Fibroblast of villous mesenchyme (primary cell): ENCODE measurements at regions not wholly inside any gene's neighbourhood (a gene's known extent, or its start where the extent isn't known, plus 50 kb on each side); places are given as distances from the start of the nearest gene placed in this dataset.
A peak's percentile ranks its signal among the peaks of the same experiment; 100 is the strongest.

Source experiments
- DNase-seq: peaks from one replicate; pipeline ENCODE4 v3.0.0-alpha.2; 2010; ENCODE audit warnings: low read depth
- H3K4me3 ChIP-seq: 2 replicates; pipeline ENCODE4 v1.5.1; 2011; ENCODE audit warnings: low read depth, mild to moderate bottlenecking, low read length
- TF ChIP-seq, protein P1 (sequence below): IDR thresholded peaks from 2 replicates; pipeline ENCODE4 v1.5.1; 2012; ENCODE audit warnings: low read depth, mild to moderate bottlenecking, low read length; ENCODE audit not compliant: insufficient read depth

GRCh38 chr2:9139491-9140443, 66.8 kb upstream of the ASAP2 start:
- TF ChIP-seq, protein P1, sequence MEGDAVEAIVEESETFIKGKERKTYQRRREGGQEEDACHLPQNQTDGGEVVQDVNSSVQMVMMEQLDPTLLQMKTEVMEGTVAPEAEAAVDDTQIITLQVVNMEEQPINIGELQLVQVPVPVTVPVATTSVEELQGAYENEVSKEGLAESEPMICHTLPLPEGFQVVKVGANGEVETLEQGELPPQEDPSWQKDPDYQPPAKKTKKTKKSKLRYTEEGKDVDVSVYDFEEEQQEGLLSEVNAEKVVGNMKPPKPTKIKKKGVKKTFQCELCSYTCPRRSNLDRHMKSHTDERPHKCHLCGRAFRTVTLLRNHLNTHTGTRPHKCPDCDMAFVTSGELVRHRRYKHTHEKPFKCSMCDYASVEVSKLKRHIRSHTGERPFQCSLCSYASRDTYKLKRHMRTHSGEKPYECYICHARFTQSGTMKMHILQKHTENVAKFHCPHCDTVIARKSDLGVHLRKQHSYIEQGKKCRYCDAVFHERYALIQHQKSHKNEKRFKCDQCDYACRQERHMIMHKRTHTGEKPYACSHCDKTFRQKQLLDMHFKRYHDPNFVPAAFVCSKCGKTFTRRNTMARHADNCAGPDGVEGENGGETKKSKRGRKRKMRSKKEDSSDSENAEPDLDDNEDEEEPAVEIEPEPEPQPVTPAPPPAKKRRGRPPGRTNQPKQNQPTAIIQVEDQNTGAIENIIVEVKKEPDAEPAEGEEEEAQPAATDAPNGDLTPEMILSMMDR: peak; percentile 93
- no peak overlapping the region for H3K4me3 ChIP-seq
- DNase-seq: peak; percentile 63

DNA sequence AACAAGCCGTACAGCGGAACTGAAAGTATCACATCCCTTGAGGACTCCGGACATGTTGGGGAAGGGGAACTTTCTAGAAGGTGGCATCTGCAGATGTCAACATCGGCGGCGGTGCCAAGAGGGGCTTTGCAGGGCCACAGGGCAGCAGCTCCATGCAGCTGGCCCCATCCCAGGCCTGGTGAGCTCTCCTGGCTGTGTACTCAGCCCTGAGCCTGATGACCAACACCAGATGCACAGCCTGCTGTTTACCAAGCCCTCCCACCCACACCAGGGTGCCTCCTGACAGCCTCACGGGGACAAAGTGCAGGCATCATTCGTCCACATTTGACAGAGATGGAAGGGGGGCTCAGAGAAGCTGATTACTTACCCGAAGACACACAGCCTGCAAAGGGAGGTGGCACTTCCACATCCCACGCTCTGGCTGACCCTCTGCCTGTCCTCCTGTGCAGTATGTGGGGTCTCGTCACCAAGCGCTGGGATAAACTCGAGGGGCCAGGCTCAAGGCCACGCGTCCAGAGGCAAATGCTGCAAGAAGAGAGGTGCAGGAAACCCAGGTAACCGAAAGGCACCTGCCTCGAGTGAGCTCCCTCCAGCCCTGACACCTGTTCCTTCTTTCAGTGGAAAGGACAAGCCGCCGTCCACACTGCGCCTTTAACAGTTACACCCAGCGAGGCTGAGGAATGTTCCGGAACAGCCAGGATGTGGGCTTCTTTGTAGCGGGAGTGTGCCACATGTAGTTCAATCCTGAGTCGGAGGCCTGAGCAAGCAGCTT, 69.0 kb upstream of the ASAP2 start:
- H3K4me3 ChIP-seq: no peak overlapping the region
- no peak for DNase-seq
- TF ChIP-seq, protein P1: no peak

DNA sequence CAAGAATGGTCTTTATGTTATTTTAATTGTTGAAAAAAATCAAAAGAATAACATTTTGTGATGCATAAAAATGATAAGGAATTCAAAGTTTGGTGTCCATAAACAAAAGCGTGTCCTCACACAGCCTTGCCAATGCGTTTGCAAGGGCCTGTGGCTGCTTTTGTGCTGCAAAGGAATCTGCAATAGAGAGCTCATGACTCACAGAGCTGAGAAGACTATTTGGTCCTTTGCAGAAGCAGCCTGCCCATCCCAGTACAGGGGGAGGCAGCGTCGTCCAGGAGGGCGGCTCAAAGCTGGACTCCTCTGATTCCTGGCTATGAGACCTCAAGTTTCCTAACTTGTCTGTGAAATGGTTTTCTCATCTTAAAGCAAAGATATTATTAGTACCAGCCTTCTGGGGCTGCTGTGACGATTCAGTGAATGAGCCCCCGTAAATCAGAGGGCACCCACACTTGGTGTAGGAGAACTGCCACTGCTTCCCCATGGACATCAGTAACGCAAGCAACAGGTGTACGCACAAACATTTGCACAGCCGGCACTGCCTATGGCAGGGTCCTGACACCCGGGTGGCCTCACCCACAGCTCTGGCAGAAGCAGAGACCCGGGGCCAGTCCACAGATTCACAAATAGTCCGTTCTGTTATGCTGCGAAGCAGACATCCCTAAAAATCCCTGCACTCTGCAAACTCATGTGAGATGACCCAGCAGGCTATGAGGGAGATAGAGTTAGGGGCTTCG, 70.6 kb upstream of the ASAP2 start:
- H3K4me3 ChIP-seq: no peak overlapping the region
- TF ChIP-seq, protein P1: no peak
- DNase-seq: no peak

DNA sequence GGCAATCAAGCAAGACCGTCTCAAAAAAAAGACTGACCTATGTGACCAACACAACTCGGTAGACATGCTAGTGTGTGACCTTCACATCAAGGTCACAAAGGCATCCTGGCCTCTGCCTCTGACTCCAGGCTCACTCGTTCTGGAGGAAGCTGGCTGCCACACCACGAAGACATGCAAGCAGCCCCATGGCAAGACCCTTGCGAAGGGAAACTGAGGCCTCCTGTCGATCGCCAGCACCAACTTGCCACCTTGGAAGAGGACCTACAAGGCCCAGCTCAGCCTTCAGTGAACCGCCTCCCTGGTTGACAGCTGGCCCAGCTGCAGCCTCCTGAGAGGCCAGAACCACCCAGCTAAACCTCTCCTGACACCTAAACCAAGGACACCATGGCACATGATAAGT, 79.3 kb upstream of the ASAP2 start:
- H3K4me3 ChIP-seq: no peak overlapping the region
- TF ChIP-seq, protein P1: no peak
- DNase-seq: no peak

DNA sequence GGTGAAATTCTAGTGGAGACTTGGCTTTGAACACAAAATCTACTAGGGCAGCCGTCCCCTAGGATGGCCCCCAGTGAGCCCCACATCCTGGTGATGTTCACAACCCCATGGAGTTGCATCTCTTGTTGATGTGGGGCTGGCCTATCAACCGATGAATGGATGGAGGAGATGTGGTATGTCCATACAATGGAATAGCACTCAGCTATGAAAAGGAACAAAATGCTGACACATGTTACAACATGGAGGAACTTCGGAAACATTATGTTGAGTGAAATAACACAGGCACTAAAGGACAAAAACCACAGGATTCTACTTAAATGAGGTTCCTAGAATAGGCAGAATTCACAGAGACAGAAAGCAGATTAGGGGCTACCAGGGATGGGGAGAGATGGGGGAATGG, 80.1 kb upstream of the ASAP2 start:
- no peak overlapping the region for H3K4me3 ChIP-seq
- no peak for DNase-seq
- TF ChIP-seq, protein P1: no peak

- no peak for DNase-seq
- TF ChIP-seq, protein P1: no peak
- no peak overlapping the region for H3K4me3 ChIP-seq
Observed at GRCh38 chr2:9124231-9124741, 82.3 kb upstream of the ASAP2 start.
